Panc1 (cell line): ENCODE measurements at regions not wholly inside any gene's neighbourhood (a gene's known extent, or its start where the extent isn't known, plus 50 kb on each side); places are given as distances from the start of the nearest gene placed in this dataset.

Experiments
- ATAC-seq: fragments of 200-7000 bp; cut with Tn5 transposase; 2 replicates; pipeline ENCODE4 v1.9.1; 2020; ENCODE audit warnings: mild to moderate bottlenecking, moderate library complexity
- BruUV-seq: library from RNA; stranded (reverse); fragments of 400-500 nt; replicated peaks from 2 replicates; lab custom pipeline; 2021; lab: Mats Ljungman, UMichigan
- CTCF ChIA-PET: fragments of 300-600 bp; sonication (Branson Sonifier 250); formaldehyde crosslinking; loops from one replicate; lab custom pipeline; 2022; ENCODE audit warnings: antibody characterized with exemption; lab: Charles Lee
- POLR2A ChIA-PET: fragments of 300-600 bp; sonication (Branson Sonifier 250); formaldehyde crosslinking; loops from one replicate; lab custom pipeline; 2022; ENCODE audit warnings: antibody characterized with exemption; lab: Charles Lee
- DNase-seq: peaks from one replicate; pipeline ENCODE4 v3.0.0-alpha.2; 2010; ENCODE audit warnings: low read depth, low spot score
- H3K27ac ChIP-seq: 2 replicates; pipeline ENCODE4 v1.5.1; 2011; ENCODE audit warnings: mild to moderate bottlenecking, low read length, inconsistent platforms
- H3K27me3 ChIP-seq: fragments of 200-500 bp; sonication (Bioruptor generic); 2 replicates; pipeline ENCODE4 v1.6.0; 2014; ENCODE audit warnings: low read length, inconsistent platforms; ENCODE audit not compliant: control insufficient read depth, insufficient read depth
- H3K36me3 ChIP-seq: fragments of 200-500 bp; sonication (Bioruptor generic); 2 replicates; pipeline ENCODE4 v1.5.1; 2014; ENCODE audit warnings: inconsistent platforms, mild to moderate bottlenecking, low read length, moderate library complexity; ENCODE audit not compliant: control insufficient read depth, insufficient read depth
- H3K4me1 ChIP-seq: 2 replicates; pipeline ENCODE4 v1.5.1; 2011; ENCODE audit warnings: inconsistent platforms, mild to moderate bottlenecking, low read length, moderate library complexity; ENCODE audit not compliant: control insufficient read depth, insufficient read depth
- H3K4me3 ChIP-seq, 2 experiments: 2 replicates each; pipeline ENCODE4 v1.5.1; 2011 to 2012; ENCODE audit warnings: low read depth in 2 of 2, low read length in 2 of 2, mild to moderate bottlenecking in 2 of 2, inconsistent platforms in 1 of 2, moderate library complexity in 1 of 2
- H3K9me3 ChIP-seq: fragments of 200-500 bp; sonication (Bioruptor generic); 2 replicates; pipeline ENCODE4 v1.5.1; 2014; ENCODE audit warnings: low read depth, mild to moderate bottlenecking, inconsistent platforms, low read length, moderate library complexity; ENCODE audit not compliant: control insufficient read depth, insufficient read depth
- POLR2AphosphoS5 ChIP-seq: IDR thresholded peaks from 2 replicates; pipeline ENCODE4 v1.6.1; 2012; ENCODE audit warnings: mild to moderate bottlenecking, low read depth, low read length, moderate library complexity
- SIN3A ChIP-seq: IDR thresholded peaks from 2 replicates; pipeline ENCODE4 v1.6.1; 2012; ENCODE audit warnings: low read depth, mild to moderate bottlenecking, low read length, moderate library complexity, borderline replicate concordance; ENCODE audit not compliant: insufficient read depth
- TCF7L2 ChIP-seq: IDR thresholded peaks from 2 replicates; pipeline ENCODE4 v1.6.1; 2011; ENCODE audit warnings: mild to moderate bottlenecking, low read depth, low read length, inconsistent platforms
- in situ Hi-C: cut with HindIII; loops from 2 replicates; pipeline ENCODE4 v1.10.0; 2016; ENCODE audit warnings: low sequenced_read_pairs, low pct_unique_long_range_greater_than_20kb
- intact Hi-C: fragments of 100-400 bp; cut with micrococcal nuclease; formaldehyde crosslinking; loops from one replicate; pipeline ENCODE4 v1.10.0; 2022; ENCODE audit not compliant: unreplicated experiment
- TF ChIP-seq, protein P1 (sequence below), 2 experiments: IDR thresholded peaks; 2 replicates each; pipeline ENCODE4 v1.6.1; 2011 to 2012; ENCODE audit warnings: low read depth in 2 of 2, control low read depth in 1 of 2, low read length in 1 of 2, mild to moderate bottlenecking in 1 of 2, moderate library complexity in 1 of 2; ENCODE audit not compliant: insufficient read depth in 1 of 2
- TF ChIP-seq, protein P2 (sequence below): fragments of 450-650 bp; IDR thresholded peaks from 2 replicates; pipeline ENCODE4 v1.5.1; 2017; ENCODE audit warnings: mild to moderate bottlenecking

DNA sequence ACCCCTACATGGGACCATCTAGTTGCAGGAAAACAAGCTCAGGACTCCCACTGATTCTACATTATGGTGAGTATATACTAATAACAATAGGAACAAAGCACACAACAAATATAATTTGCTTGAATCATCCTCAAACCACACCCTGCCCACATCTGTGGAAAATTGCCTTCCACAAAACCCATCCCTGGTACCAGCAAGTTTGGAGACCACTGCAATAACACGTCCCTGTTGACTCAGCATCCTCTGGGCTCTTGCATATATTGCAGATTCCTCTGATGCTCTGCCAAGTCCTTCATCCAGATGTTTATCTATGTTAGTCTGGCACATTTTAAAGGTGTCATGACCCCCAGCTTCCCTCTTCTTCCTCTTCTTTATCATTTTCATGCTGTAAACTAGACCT lies 138.4 kb downstream of the PCTP start:
- no peaks in the 10 kb centered on the region for H3K9me3 ChIP-seq
- no TSS peak for BruUV-seq
- intact Hi-C loops (no loop called here), in situ Hi-C loops (no loop called here)
- H3K4me1 ChIP-seq: no peaks in the 10 kb centered on the region
- no peak overlapping the region for H3K4me3 ChIP-seq
- H3K27ac ChIP-seq: no peak overlapping the region
- H3K36me3 ChIP-seq: no peaks in the 10 kb centered on the region
- no peaks in the 10 kb centered on the region for H3K27me3 ChIP-seq
- ChIA-PET POLR2A (no interaction called here), CTCF (no interaction called here)
- no peak for DNase-seq
- ATAC-seq: no peak
- no peak for TF ChIP-seq POLR2AphosphoS5

DNA sequence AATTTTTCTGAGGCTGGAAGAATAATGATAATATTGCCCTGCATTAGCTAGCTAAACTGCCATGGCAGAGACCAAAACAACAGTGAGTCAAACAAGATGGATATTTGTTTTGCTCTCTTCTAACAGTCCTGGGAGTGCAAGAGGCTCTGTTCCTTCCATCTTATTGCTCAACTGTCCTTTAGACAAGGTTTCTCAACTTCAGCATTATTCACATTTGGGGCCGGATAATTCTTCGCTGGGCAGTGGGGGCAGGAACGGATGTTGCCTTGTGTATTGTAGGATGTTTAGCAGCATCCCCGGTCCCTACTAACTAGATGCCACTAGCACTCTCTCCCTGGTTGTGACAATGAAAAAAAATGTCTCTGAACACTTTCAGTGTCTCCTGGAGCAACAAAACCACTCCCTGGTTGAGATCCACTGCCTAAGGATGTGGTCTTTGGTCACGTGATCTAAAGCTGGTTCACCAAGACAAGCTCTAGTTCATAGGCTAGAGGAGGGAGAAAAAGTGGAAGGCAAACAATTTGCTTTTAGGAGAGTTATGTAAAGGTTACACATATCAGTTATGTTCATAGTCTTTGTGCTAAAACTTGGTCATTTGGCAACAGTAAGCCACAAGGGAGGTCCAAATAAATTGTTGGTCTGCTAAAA lies 144.4 kb downstream of the PCTP start:
- TF ChIP-seq TCF7L2 (no peak), POLR2AphosphoS5 (no peak), SIN3A (no peak)
- TF ChIP-seq, protein P1, sequence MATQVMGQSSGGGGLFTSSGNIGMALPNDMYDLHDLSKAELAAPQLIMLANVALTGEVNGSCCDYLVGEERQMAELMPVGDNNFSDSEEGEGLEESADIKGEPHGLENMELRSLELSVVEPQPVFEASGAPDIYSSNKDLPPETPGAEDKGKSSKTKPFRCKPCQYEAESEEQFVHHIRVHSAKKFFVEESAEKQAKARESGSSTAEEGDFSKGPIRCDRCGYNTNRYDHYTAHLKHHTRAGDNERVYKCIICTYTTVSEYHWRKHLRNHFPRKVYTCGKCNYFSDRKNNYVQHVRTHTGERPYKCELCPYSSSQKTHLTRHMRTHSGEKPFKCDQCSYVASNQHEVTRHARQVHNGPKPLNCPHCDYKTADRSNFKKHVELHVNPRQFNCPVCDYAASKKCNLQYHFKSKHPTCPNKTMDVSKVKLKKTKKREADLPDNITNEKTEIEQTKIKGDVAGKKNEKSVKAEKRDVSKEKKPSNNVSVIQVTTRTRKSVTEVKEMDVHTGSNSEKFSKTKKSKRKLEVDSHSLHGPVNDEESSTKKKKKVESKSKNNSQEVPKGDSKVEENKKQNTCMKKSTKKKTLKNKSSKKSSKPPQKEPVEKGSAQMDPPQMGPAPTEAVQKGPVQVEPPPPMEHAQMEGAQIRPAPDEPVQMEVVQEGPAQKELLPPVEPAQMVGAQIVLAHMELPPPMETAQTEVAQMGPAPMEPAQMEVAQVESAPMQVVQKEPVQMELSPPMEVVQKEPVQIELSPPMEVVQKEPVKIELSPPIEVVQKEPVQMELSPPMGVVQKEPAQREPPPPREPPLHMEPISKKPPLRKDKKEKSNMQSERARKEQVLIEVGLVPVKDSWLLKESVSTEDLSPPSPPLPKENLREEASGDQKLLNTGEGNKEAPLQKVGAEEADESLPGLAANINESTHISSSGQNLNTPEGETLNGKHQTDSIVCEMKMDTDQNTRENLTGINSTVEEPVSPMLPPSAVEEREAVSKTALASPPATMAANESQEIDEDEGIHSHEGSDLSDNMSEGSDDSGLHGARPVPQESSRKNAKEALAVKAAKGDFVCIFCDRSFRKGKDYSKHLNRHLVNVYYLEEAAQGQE (IDR thresholded peaks at IDR 0.05; ENCODE audit: insufficient read depth in 1 of 2, low read depth in 2 of 2, low read length in 1 of 2): no peak
- TF ChIP-seq, protein P2, sequence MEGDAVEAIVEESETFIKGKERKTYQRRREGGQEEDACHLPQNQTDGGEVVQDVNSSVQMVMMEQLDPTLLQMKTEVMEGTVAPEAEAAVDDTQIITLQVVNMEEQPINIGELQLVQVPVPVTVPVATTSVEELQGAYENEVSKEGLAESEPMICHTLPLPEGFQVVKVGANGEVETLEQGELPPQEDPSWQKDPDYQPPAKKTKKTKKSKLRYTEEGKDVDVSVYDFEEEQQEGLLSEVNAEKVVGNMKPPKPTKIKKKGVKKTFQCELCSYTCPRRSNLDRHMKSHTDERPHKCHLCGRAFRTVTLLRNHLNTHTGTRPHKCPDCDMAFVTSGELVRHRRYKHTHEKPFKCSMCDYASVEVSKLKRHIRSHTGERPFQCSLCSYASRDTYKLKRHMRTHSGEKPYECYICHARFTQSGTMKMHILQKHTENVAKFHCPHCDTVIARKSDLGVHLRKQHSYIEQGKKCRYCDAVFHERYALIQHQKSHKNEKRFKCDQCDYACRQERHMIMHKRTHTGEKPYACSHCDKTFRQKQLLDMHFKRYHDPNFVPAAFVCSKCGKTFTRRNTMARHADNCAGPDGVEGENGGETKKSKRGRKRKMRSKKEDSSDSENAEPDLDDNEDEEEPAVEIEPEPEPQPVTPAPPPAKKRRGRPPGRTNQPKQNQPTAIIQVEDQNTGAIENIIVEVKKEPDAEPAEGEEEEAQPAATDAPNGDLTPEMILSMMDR: no peak
- ATAC-seq (no peak), DNase-seq (no peak)
- in situ Hi-C loops: no loop called here
- intact Hi-C loops: no loop called here
- Histone ChIP-seq H3K4me3 (no peak overlapping the region), H3K27ac (no peak overlapping the region), H3K9me3 (no peaks in the 10 kb centered on the region), H3K27me3 (no peaks in the 10 kb centered on the region), H3K4me1 (no peaks in the 10 kb centered on the region), H3K36me3 (no peaks in the 10 kb centered on the region)
- CTCF ChIA-PET: no interaction called here
- POLR2A ChIA-PET: no interaction called here
- no TSS peak for BruUV-seq

DNA sequence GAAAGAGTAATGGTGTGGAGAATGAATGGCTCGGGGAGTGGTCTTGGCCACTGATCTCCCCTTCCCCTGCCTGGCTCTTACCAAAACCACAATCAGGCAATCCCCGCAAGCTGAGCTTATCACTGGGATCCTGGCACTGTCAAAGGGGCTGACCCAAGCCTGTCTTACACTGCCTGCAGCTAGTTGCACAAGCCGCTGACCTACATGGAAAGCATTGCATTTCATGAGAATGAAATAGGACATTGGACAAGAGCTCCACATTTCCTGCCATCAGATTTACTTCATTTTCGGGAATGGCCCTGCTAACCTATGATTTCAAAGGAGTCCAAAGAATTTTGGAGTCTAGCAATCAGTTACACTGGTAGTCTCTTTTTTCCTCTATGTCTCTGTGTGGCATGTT lies 146.4 kb downstream of the PCTP start:
- CTCF ChIA-PET: no interaction called here
- in situ Hi-C loops: no loop called here

More for the DNA sequence above, 146.4 kb downstream of the PCTP start:
- no peak overlapping the region for H3K4me3 ChIP-seq
- no peaks in the 10 kb centered on the region for H3K36me3 ChIP-seq
- no TSS peak for BruUV-seq
- no peaks in the 10 kb centered on the region for H3K9me3 ChIP-seq
- POLR2A ChIA-PET: no interaction called here
- intact Hi-C loops: no loop called here
- H3K27me3 ChIP-seq: no peaks in the 10 kb centered on the region
- H3K27ac ChIP-seq: no peak overlapping the region
- DNase-seq (no peak), ATAC-seq (no peak)
- TF ChIP-seq, protein P1 (IDR thresholded peaks at IDR 0.05; ENCODE audit: insufficient read depth in 1 of 2, low read depth in 2 of 2, low read length in 1 of 2): no peak
- TF ChIP-seq, protein P2: no peak
- TF ChIP-seq TCF7L2 (no peak), POLR2AphosphoS5 (no peak), SIN3A (no peak)
- H3K4me1 ChIP-seq: no peaks in the 10 kb centered on the region
